PC-9 (cell line): ENCODE measurements at regions not wholly inside any gene's neighbourhood (a gene's known extent, or its start where the extent isn't known, plus 50 kb on each side); places are given as distances from the start of the nearest gene placed in this dataset.

Experiments
- BruUV-seq: library from RNA; stranded (reverse); fragments of 400-500 nt; replicated peaks from 2 replicates; lab custom pipeline; 2021; lab: Mats Ljungman, UMichigan
- CTCF ChIA-PET: fragments of 300-600 bp; sonication (Branson Sonifier 250); formaldehyde crosslinking; loops from one replicate; lab custom pipeline; 2022; ENCODE audit warnings: antibody characterized with exemption; lab: Charles Lee
- POLR2A ChIA-PET: fragments of 300-600 bp; sonication (Branson Sonifier 250); formaldehyde crosslinking; loops from one replicate; lab custom pipeline; 2022; ENCODE audit warnings: antibody characterized with exemption; ENCODE audit not compliant: unreplicated experiment; lab: Charles Lee
- DNase-seq, 2 experiments: peaks; one replicate each; pipeline versions ENCODE4 v3.0.0 to v3.0.0-alpha.2; 2015 to 2022; ENCODE audit warnings: mixed read lengths in 1 of 2
- H2AFZ ChIP-seq: fragments of 200-600 bp; sonication (generic); 2 replicates; pipeline ENCODE4 v1.8.1; 2017; ENCODE audit warnings: antibody characterized with exemption
- H3F3A ChIP-seq: fragments of 200-600 bp; sonication (generic); 2 replicates; pipeline ENCODE4 v1.8.1; 2017; ENCODE audit warnings: antibody characterized with exemption, mild to moderate bottlenecking, low read depth; ENCODE audit not compliant: insufficient read depth
- H3K27ac ChIP-seq: fragments of 200-600 bp; sonication (generic); 2 replicates; pipeline ENCODE4 v1.6.1; 2016; ENCODE audit warnings: mixed run types
- H3K27me3 ChIP-seq: fragments of 200-600 bp; sonication (generic); 2 replicates; pipeline ENCODE4 v1.6.1; 2016; ENCODE audit warnings: low read depth, mixed run types; ENCODE audit not compliant: insufficient read depth
- H3K36me3 ChIP-seq: fragments of 200-600 bp; sonication (generic); 2 replicates; pipeline ENCODE4 v1.6.1; 2016; ENCODE audit warnings: low read depth, mixed run types
- H3K4me1 ChIP-seq: fragments of 200-600 bp; sonication (generic); replicated peaks from 2 replicates; pipeline ENCODE4 v1.6.1; 2016; ENCODE audit warnings: mixed run types; ENCODE audit not compliant: insufficient read depth
- H3K4me2 ChIP-seq: fragments of 200-600 bp; sonication (generic); 2 replicates; pipeline ENCODE4 v1.6.1; 2017; ENCODE audit warnings: mixed run types
- H3K4me3 ChIP-seq: fragments of 200-600 bp; sonication (generic); 2 replicates; pipeline ENCODE4 v1.6.1; 2016; ENCODE audit warnings: mixed run types
- H3K79me2 ChIP-seq: fragments of 200-600 bp; sonication (generic); 2 replicates; pipeline ENCODE4 v1.6.1; 2017; ENCODE audit warnings: low read depth, mixed run types
- H3K9me2 ChIP-seq: fragments of 200-600 bp; sonication (generic); 2 replicates; pipeline ENCODE4 v1.8.1; 2017; ENCODE audit warnings: mild to moderate bottlenecking; ENCODE audit not compliant: insufficient read depth
- H3K9me3 ChIP-seq: fragments of 200-600 bp; sonication (generic); 2 replicates; pipeline ENCODE4 v1.8.1; 2016; ENCODE audit warnings: low read depth; ENCODE audit not compliant: insufficient read depth
- H4K20me1 ChIP-seq: fragments of 200-600 bp; sonication (generic); 2 replicates; pipeline ENCODE4 v1.8.1; 2017; ENCODE audit not compliant: insufficient read depth
- EZH2 ChIP-seq: fragments of 200-600 bp; sonication (generic); IDR thresholded peaks from 2 replicates; pipeline ENCODE4 v1.8.0; 2017; ENCODE audit warnings: antibody characterized with exemption, low read depth
- intact Hi-C: fragments of 100-400 bp; cut with micrococcal nuclease; formaldehyde crosslinking; loops from one replicate; pipeline ENCODE4 v1.10.0; 2022; ENCODE audit not compliant: unreplicated experiment
- TF ChIP-seq, protein P1 (sequence below): fragments of 200-600 bp; sonication (generic); conservative IDR thresholded peaks from 2 replicates; pipeline ENCODE4 v1.6.1; 2017; ENCODE audit warnings: mixed run types, antibody characterized with exemption, mild to moderate bottlenecking, moderate library complexity

DNA sequence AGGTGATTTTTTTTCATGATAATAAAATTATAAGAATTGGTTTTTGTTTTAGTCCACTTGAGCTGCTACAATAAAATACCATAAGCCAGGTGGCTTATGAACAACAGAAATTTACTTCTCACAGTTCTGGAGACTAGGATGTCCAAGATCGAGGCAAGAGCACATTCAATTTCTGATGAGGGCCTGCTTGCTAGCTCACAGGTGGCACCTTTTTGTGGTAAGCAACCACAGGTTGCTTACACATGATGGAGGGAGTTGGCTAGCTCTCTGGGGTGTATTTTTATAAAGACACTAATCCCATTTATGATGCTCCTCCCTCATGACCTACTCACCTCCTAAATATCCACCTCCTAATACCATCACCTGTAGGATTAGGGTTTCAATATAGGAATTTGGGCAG is 1248.5 kb upstream of the TENM3 start:
- Histone ChIP-seq H3K9me2 (no peaks in the 10 kb centered on the region), H2AFZ (no peak overlapping the region), H3K4me1 (no peaks in the 10 kb centered on the region), H3K36me3 (no peaks in the 10 kb centered on the region), H3K4me2 (no peak overlapping the region), H3K27ac (no peak overlapping the region), H3K4me3 (no peak overlapping the region), H3K79me2 (no peaks in the 10 kb centered on the region), H3K27me3 (no peaks in the 10 kb centered on the region), H3F3A (no peaks in the 10 kb centered on the region), H3K9me3 (no peaks in the 10 kb centered on the region), H4K20me1 (no peaks in the 10 kb centered on the region)
- ChIA-PET POLR2A (no interaction called here), CTCF (no interaction called here)
- intact Hi-C loops, result loop anchor here (2.0 kb wide), 1 partner anchor 14 kb away; no protein-coding TSS in a partner anchor
- no TSS peak for BruUV-seq
- DNase-seq, result no peak
- no peak for TF ChIP-seq EZH2
- TF ChIP-seq, protein P1, sequence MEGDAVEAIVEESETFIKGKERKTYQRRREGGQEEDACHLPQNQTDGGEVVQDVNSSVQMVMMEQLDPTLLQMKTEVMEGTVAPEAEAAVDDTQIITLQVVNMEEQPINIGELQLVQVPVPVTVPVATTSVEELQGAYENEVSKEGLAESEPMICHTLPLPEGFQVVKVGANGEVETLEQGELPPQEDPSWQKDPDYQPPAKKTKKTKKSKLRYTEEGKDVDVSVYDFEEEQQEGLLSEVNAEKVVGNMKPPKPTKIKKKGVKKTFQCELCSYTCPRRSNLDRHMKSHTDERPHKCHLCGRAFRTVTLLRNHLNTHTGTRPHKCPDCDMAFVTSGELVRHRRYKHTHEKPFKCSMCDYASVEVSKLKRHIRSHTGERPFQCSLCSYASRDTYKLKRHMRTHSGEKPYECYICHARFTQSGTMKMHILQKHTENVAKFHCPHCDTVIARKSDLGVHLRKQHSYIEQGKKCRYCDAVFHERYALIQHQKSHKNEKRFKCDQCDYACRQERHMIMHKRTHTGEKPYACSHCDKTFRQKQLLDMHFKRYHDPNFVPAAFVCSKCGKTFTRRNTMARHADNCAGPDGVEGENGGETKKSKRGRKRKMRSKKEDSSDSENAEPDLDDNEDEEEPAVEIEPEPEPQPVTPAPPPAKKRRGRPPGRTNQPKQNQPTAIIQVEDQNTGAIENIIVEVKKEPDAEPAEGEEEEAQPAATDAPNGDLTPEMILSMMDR, result no peak

DNA sequence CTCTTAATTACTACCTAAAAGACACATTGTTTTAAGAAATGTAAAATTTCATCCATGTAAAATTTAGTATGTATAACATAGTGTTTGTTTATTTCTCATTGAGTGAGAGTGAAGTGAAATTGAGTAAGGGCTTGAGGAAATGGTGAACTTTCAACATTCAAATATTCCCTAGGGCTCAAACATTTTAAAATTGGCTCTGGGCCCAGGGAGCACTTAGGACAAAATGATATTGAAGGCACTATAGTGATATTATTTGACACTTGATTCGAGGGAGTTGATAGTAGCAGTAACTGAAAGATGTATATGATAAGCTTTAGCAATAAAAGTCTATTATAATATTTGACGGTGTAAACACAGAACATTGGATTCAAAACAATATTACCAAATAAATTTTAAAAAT is 1244.0 kb upstream of the TENM3 start:
- no TSS peak for BruUV-seq

DNA sequence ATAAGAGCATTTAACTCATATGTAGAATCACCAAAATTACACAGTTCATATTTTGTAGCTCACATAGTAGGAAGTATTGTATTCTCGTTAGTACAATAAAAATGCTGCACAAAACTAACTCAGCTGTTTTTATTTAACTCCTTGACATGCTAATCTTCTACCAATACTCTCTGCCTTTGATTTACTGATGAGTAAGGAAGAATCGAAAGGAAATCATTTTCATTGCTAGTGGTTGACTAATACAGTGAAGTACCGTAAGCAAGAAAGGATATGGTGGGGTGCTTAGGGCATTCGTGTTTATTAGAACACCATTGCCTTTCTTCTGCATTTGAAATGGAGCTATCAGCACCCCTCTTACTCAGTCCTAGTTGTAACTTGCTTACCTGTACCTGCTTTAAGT is 1239.1 kb upstream of the TENM3 start:
- intact Hi-C loops, result no loop called here
- Histone ChIP-seq H3K4me1 (no peaks in the 10 kb centered on the region), H3K9me3 (no peaks in the 10 kb centered on the region), H3K4me3 (no peak overlapping the region), H3K9me2 (no peaks in the 10 kb centered on the region), H3K27ac (no peak overlapping the region), H3K36me3 (no peaks in the 10 kb centered on the region), H3K4me2 (no peak overlapping the region), H3F3A (no peaks in the 10 kb centered on the region), H2AFZ (no peak overlapping the region), H3K79me2 (no peaks in the 10 kb centered on the region), H4K20me1 (no peaks in the 10 kb centered on the region), H3K27me3 (no peaks in the 10 kb centered on the region)
- POLR2A ChIA-PET, result no interaction called here
- CTCF ChIA-PET, result no interaction called here
- no TSS peak for BruUV-seq
- DNase-seq, result no peak
- TF ChIP-seq EZH2, result no peak
- TF ChIP-seq, protein P1, result no peak

More for the DNA sequence above, 1244.0 kb upstream of the TENM3 start:
- TF ChIP-seq EZH2, result no peak
- no peak overlapping the region for H3K4me2 ChIP-seq
- no peaks in the 10 kb centered on the region for H3K4me1 ChIP-seq
- intact Hi-C loops, result no loop called here
- ChIA-PET CTCF (no interaction called here), POLR2A (no interaction called here)
- DNase-seq, result no peak
- no peaks in the 10 kb centered on the region for H3K9me2 ChIP-seq
- no peaks in the 10 kb centered on the region for H3F3A ChIP-seq
- no peak overlapping the region for H3K27ac ChIP-seq
- no peaks in the 10 kb centered on the region for H3K27me3 ChIP-seq
- H4K20me1 ChIP-seq, result no peaks in the 10 kb centered on the region
- no peak overlapping the region for H3K4me3 ChIP-seq
- no peaks in the 10 kb centered on the region for H3K79me2 ChIP-seq
- no peaks in the 10 kb centered on the region for H3K9me3 ChIP-seq
- H2AFZ ChIP-seq, result no peak overlapping the region
- H3K36me3 ChIP-seq, result no peaks in the 10 kb centered on the region
